ENCODE measurements at regions not wholly inside any gene's neighbourhood (a gene's known extent, or its start where the extent isn't known, plus 50 kb on each side); places are given as distances from the start of the nearest gene placed in this dataset.

DNA sequence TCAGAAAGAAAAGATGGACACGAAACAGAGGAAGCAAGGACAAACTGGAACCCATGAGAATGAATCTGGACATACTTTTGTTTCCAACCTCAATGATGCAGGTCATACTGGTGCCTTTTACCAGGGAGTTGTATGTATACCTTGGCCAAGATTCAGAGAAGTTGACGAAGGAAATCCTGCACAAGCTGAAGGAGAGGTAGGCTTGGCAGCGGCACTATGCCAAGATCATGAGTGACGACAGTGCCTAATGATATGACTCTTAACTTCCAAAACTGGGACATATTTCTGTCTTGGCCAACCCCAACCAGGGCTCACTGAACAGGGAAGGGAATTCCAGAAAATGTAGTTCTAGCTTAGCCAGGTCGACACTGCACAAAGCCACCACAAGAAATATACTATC is 149.2 kb upstream of the SLCO3A1 start:
- ATAC-seq (no peak), DNase-seq (no peak)
- intact Hi-C loops (cut with DNase I), result loop anchor here in 5 of 10 donors (2.0 to 10.0 kb wide), 3 partner anchors 240 to 400 kb away; no protein-coding TSS in a partner anchor
- Histone ChIP-seq H3K4me3 (no peak overlapping the region), H3K27ac (no peak overlapping the region), H3K36me3 (no peaks in the 10 kb centered on the region), H3K9me3 (no peaks in the 10 kb centered on the region), H3K4me1 (peaks cover 0 to 26% (median 1%) of the 10 kb centered on the region in 12 donors), H3K27me3 (no peaks in the 10 kb centered on the region)
- 63 to 70% (median 64%) methylated on average over 5 of the region's 5 CpGs for WGBS, 4 donors
- no peak for TF ChIP-seq POLR2A (IDR thresholded peaks at IDR 0.05)
- TF ChIP-seq, protein P1, sequence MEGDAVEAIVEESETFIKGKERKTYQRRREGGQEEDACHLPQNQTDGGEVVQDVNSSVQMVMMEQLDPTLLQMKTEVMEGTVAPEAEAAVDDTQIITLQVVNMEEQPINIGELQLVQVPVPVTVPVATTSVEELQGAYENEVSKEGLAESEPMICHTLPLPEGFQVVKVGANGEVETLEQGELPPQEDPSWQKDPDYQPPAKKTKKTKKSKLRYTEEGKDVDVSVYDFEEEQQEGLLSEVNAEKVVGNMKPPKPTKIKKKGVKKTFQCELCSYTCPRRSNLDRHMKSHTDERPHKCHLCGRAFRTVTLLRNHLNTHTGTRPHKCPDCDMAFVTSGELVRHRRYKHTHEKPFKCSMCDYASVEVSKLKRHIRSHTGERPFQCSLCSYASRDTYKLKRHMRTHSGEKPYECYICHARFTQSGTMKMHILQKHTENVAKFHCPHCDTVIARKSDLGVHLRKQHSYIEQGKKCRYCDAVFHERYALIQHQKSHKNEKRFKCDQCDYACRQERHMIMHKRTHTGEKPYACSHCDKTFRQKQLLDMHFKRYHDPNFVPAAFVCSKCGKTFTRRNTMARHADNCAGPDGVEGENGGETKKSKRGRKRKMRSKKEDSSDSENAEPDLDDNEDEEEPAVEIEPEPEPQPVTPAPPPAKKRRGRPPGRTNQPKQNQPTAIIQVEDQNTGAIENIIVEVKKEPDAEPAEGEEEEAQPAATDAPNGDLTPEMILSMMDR (IDR thresholded peaks at IDR 0.05), result no peak

DNA sequence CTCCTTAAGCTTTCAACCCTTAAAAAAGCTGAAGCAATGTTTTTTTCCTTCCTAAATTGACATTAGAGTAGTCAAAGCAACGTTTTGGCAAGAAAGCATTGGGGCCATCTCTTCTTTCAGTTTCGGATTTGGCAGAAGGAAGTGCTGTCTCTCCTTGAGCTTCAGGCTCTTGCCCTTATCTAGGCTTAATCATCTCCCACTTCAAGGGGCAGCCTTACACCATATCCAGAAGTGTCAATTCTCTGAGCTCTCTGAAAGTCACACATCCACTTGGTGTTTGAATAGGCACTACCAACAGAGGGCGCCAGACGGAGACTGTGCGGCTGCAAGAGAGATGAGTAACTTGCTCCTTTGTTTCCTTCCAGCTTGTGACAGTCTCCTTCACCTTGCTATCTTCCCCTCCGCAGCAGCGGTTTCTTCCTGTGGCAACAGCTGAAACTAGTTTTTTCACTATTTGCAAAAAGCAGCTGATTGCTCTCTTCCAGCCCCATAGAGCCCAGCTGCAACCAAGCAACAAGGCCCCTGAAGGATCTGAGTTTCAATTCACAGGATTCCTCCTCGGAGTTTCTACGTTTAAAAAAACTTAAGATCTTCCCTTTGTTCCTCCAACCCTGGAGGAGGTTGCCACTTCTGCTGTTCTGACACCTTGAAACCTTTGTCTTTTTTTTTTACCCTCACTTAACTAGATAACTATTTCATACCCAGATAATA is 147.0 kb upstream of the SLCO3A1 start:
- Histone ChIP-seq H3K27me3 (no peaks in the 10 kb centered on the region), H3K4me1 (peaks cover 0 to 26% (median 1%) of the 10 kb centered on the region in 12 donors), H3K4me3 (peak overlapping the region in 3 of 12 donors; percentile 3 to 28 (median 13)), H3K27ac (peak overlapping the region in 5 of 12 donors; percentile 2 to 81 (median 33)), H3K9me3 (no peaks in the 10 kb centered on the region), H3K36me3 (no peaks in the 10 kb centered on the region)
- TF ChIP-seq POLR2A (IDR thresholded peaks at IDR 0.05), result no peak
- TF ChIP-seq, protein P1 (IDR thresholded peaks at IDR 0.05), result peak; percentile 80 to 94 (median 90)
- 20 to 28% (median 23%) methylated on average over 9 of the region's 9 CpGs for WGBS, 4 donors
- DNase-seq (peak; percentile 74 to 81 (median 75)), ATAC-seq (peak; percentile 53 to 92 (median 89))
- intact Hi-C loops (cut with DNase I), result loop anchor here (1.0 to 10.0 kb wide), 12 partner anchors 146 to 404 kb away; partner anchors contain the start of gene SLCO3A1 (in 6 of the 10)

DNA sequence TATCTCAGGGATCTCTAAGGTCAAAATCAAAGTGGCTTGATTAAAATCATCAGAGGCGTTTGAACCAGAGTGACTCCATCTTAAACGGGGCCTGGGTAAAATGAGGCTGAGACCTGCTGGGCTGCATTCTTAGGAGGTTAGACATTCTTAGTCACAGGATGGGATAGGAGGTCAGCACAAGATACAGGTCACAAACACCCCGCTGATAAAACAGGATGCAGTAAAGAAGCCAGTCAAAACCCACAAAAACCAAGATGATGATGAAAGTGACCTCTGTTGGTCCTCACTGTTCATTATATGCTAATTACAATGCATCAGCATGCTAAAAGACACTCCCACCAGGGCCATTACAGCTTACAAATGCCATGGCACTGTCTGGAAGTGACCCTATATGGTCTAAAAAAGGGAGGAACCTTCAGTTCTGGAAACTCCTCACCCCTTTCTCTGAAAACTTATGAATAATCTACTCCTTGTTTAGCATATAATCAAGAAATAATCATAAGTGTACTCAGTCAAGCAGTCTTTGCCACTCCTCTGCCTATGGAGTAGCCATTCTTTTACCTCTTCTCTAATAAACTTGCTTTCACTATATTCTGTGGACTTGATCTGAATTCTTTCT is 143.3 kb upstream of the SLCO3A1 start:
- Histone ChIP-seq H3K9me3 (no peaks in the 10 kb centered on the region), H3K4me3 (no peak overlapping the region), H3K27ac (no peak overlapping the region), H3K36me3 (no peaks in the 10 kb centered on the region), H3K4me1 (peaks cover 0 to 18% (median 1%) of the 10 kb centered on the region in 12 donors), H3K27me3 (no peaks in the 10 kb centered on the region)
- DNase-seq, result no peak
- ATAC-seq, result no peak
- WGBS, 4 donors, result 62 to 88% (median 79%) methylated on average over 3 of the region's 3 CpGs
- intact Hi-C loops (cut with DNase I), result loop anchor here in 1 of 10 donors (5.0 kb wide), 1 partner anchor 142 kb away; the partner anchor contains the start of gene SLCO3A1
- TF ChIP-seq, protein P1 (IDR thresholded peaks at IDR 0.05), result no peak
- no peak for TF ChIP-seq POLR2A (IDR thresholded peaks at IDR 0.05)

DNA sequence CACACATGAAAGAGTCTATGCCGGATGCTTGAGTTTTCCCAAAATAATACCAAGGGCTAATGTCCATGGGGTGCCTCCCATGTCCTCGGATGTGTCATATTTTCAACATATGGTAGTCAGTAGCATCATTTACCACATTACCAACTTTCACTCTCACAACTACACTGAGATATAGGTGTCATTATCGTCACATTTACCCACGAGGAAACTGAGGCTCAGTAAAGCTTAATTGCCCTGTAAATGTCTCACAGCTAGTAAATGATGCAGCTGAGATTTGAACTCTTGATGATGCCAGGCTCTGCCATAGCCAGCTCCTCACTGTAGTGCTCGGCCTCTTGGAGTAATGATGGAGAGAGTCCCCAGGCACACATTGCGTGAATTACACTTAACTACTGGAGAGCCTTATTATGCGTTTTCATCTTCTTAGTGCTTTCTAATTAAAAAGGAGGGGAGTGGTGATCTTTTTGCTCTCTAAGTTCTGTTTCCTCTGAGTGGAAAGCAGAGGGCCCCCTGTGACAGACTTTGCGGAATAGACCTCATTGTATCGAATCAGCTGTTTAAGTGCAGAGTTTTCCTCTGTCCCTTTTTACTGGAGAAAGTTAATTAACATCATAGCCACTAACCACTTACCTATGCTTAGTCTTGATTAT is 142.0 kb upstream of the SLCO3A1 start:
- DNase-seq (no peak), ATAC-seq (no peak)
- Histone ChIP-seq H3K27me3 (no peaks in the 10 kb centered on the region), H3K27ac (no peak overlapping the region), H3K36me3 (no peaks in the 10 kb centered on the region), H3K9me3 (no peaks in the 10 kb centered on the region), H3K4me3 (no peak overlapping the region), H3K4me1 (peaks cover 0 to 5% (median 0%) of the 10 kb centered on the region in 12 donors)
- intact Hi-C loops (cut with DNase I), result loop anchor here in 1 of 10 donors (5.0 kb wide), 1 partner anchor 141 kb away; the partner anchor contains the start of gene SLCO3A1
- WGBS, 4 donors, result 78 to 83% (median 81%) methylated on average over 9 of the region's 9 CpGs
- TF ChIP-seq, protein P1 (IDR thresholded peaks at IDR 0.05), result peak in 1 of 12 donors; percentile 34
- TF ChIP-seq POLR2A (IDR thresholded peaks at IDR 0.05), result no peak

All from heart left ventricle (tissue), 16 donors.